K562 (cell line): ENCODE measurements at regions not wholly inside any gene's neighbourhood (a gene's known extent, or its start where the extent isn't known, plus 50 kb on each side); places are given as distances from the start of the nearest gene placed in this dataset.

Experiments used
- ATAC-seq: fragments of 200-7000 bp; cut with Tn5 transposase; 3 replicates; pipeline ENCODE4 v1.9.1; 2020; ENCODE audit warnings: moderate library complexity
- BruUV-seq: library from RNA; stranded (reverse); fragments of 400-500 nt; replicated peaks from 2 replicates; lab custom pipeline; 2021; lab: Mats Ljungman, UMichigan
- CTCF ChIA-PET: fragments of 300-600 bp; formaldehyde crosslinking; extraction: SDS; loops from one replicate; lab custom pipeline; 2021; ENCODE audit warnings: low intra/inter-chr PET ratio; lab: Yijun Ruan, JAX
- POLR2A ChIA-PET: fragments of 300-600, 350-650 bp; sonication (Branson Sonifier 250); formaldehyde crosslinking; extraction: SDS; loops from one replicate; lab custom pipeline; 2021; ENCODE audit warnings: antibody characterized with exemption, inconsistent platforms; lab: Yijun Ruan, JAX
- DNase-seq, 4 experiments: peaks; one replicate each; pipeline versions ENCODE4 v3.0.0 to v3.0.0-alpha.2; 2011 to 2018; ENCODE audit warnings: low spot score in 3 of 4, mixed read lengths in 3 of 4; ENCODE audit errors: extremely low read depth in 1 of 4
- FAIRE-seq: peaks from 2 replicates; lab custom pipeline; 2011; peaks lifted over from hg19 to GRCh38; lab: Jason Lieb, UNC
- H2AFZ ChIP-seq: 2 replicates; pipeline ENCODE4 v1.6.0; 2011; ENCODE audit warnings: low read depth, low read length, control low read depth, inconsistent platforms
- H3K27ac ChIP-seq: fragments of 200-600 bp; 3 replicates; pipeline ENCODE4 v1.8.0; 2011; ENCODE audit warnings: low read depth, mild to moderate bottlenecking, control low read depth, inconsistent platforms, low read length, moderate library complexity, mixed read lengths; ENCODE audit errors: extremely low read depth
- H3K27me3 ChIP-seq, 2 experiments: fragments of 300-600 bp in 1 of 2; 2 replicates in 1 of 2; 3 replicates in 1 of 2; pipeline versions ENCODE4 v1.6.0 to v1.8.0; 2011; ENCODE audit warnings: inconsistent platforms in 2 of 2, low read length in 2 of 2, mild to moderate bottlenecking in 1 of 2, mixed read lengths in 1 of 2, moderate library complexity in 1 of 2; ENCODE audit not compliant: control insufficient read depth in 2 of 2, insufficient read depth in 2 of 2
- H3K36me3 ChIP-seq: fragments of 300-600 bp; 3 replicates; pipeline ENCODE4 v1.8.0; 2011; ENCODE audit warnings: mild to moderate bottlenecking, low read length, inconsistent platforms; ENCODE audit not compliant: control insufficient read depth, insufficient read depth
- H3K4me1 ChIP-seq, 2 experiments: fragments of 200-600 bp in 1 of 2; replicated peaks in 1 of 2; 2 replicates in 1 of 2; 3 replicates in 1 of 2; pipeline versions ENCODE4 v1.5.1 to v1.8.0; 2011; ENCODE audit warnings: inconsistent platforms in 2 of 2, low read length in 2 of 2, mild to moderate bottlenecking in 1 of 2, mixed read lengths in 1 of 2, moderate library complexity in 1 of 2; ENCODE audit not compliant: control insufficient read depth in 2 of 2, insufficient read depth in 2 of 2
- H3K4me2 ChIP-seq: 2 replicates; pipeline ENCODE4 v1.6.1; 2011; ENCODE audit warnings: low read length, control low read depth, inconsistent platforms, mixed read lengths; ENCODE audit not compliant: insufficient read depth
- H3K4me3 ChIP-seq: fragments of 200-600 bp; sonication (generic), shearing (Covaris generic); 2 replicates; pipeline ENCODE4 v1.5.1; 2016; ENCODE audit warnings: control low read depth, inconsistent platforms
- H3K79me2 ChIP-seq: fragments of 200-600 bp; 3 replicates; pipeline ENCODE4 v1.8.0; 2011; ENCODE audit warnings: low read length, inconsistent platforms; ENCODE audit not compliant: control insufficient read depth, insufficient read depth
- H3K9ac ChIP-seq, 2 experiments: 2 replicates each; pipeline versions ENCODE4 v1.6.0 to v1.6.1; 2011; ENCODE audit warnings: low read depth in 2 of 2, low read length in 2 of 2, control low read depth in 1 of 2, inconsistent platforms in 1 of 2, mild to moderate bottlenecking in 1 of 2, mixed read lengths in 1 of 2; ENCODE audit not compliant: insufficient read depth in 1 of 2
- H3K9me1 ChIP-seq: one replicate; pipeline ENCODE4 v1.6.0; 2011; ENCODE audit warnings: inconsistent platforms, mild to moderate bottlenecking, low read length, moderate library complexity; ENCODE audit not compliant: control insufficient read depth, insufficient read depth
- H3K9me3 ChIP-seq: replicated peaks from 2 replicates; pipeline ENCODE4 v1.5.1; 2011; ENCODE audit warnings: low read depth, low read length, inconsistent platforms; ENCODE audit not compliant: control insufficient read depth, insufficient read depth
- H4K20me1 ChIP-seq: replicated peaks from 2 replicates; pipeline ENCODE4 v1.6.1; 2011; ENCODE audit warnings: low read length, inconsistent platforms, mixed read lengths; ENCODE audit not compliant: control insufficient read depth, insufficient read depth
- COPS2 ChIP-seq: fragments of 450-650 bp; conservative IDR thresholded peaks from 2 replicates; pipeline ENCODE4 v1.6.1; 2016; ENCODE audit warnings: mild to moderate bottlenecking, moderate library complexity
- HOMEZ ChIP-seq: fragments of 250-450 bp; sonication (Bioruptor Pico); IDR thresholded peaks from 2 replicates; pipeline ENCODE4 v1.4.0; 2020; ENCODE audit warnings: mild to moderate bottlenecking, moderate library complexity
- MNT ChIP-seq, 2 experiments: fragments of 450-650 bp; conservative IDR thresholded peaks; 2 replicates each; pipeline ENCODE4 v1.6.1; 2017; ENCODE audit warnings: mild to moderate bottlenecking in 2 of 2, moderate library complexity in 2 of 2
- MTA2 ChIP-seq: fragments of 450-650 bp; IDR thresholded peaks from 2 replicates; pipeline ENCODE4 v1.6.1; 2016; ENCODE audit warnings: low read depth
- NCOA4 ChIP-seq: fragments of 450-650 bp; IDR thresholded peaks from 2 replicates; pipeline ENCODE4 v1.6.1; 2018; ENCODE audit warnings: mild to moderate bottlenecking; ENCODE audit not compliant: partially characterized antibody
- NRF1 ChIP-seq, 2 experiments: fragments of 450-650 bp; IDR thresholded peaks in 1 of 2; conservative IDR thresholded peaks in 1 of 2; 2 replicates each; pipeline ENCODE4 v1.6.1; 2014; ENCODE audit warnings: mild to moderate bottlenecking in 2 of 2
- RAD21 ChIP-seq, 2 experiments: fragments of 250-450 bp in 1 of 2; fragments of 450-650 bp in 1 of 2; sonication (Bioruptor Pico) in 1 of 2; formaldehyde crosslinking in 1 of 2; IDR thresholded peaks in 1 of 2; conservative IDR thresholded peaks in 1 of 2; 2 replicates each; pipeline versions ENCODE4 v1.4.0 to v1.8.0; 2020 to 2022; ENCODE audit warnings: mild to moderate bottlenecking in 2 of 2, moderate library complexity in 1 of 2
- SMAD3 ChIP-seq: fragments of 450-650 bp; formaldehyde crosslinking; conservative IDR thresholded peaks from 2 replicates; pipeline ENCODE4 v1.4.0; 2020; ENCODE audit warnings: mild to moderate bottlenecking
- TAF15 ChIP-seq: fragments of 200-400 bp; formaldehyde crosslinking; IDR thresholded peaks from 2 replicates; pipeline ENCODE4 v1.6.1; 2017; ENCODE audit warnings: mild to moderate bottlenecking, low read depth, low read length, moderate library complexity
- ZNF140 ChIP-seq: fragments of 250-450 bp; sonication (Bioruptor Pico); IDR thresholded peaks from 2 replicates; pipeline ENCODE4 v1.8.0; 2021; ENCODE audit warnings: moderate library complexity, mild to moderate bottlenecking, inconsistent platforms
- ZNF395 ChIP-seq: fragments of 200-800 bp; sonication (Bioruptor generic); IDR thresholded peaks from 2 replicates; pipeline ENCODE4 v1.6.1; 2017; ENCODE audit warnings: missing genetic modification characterization, missing compliant biosample characterization
- WGBS: fragments of 100-300 bp; shearing (Covaris generic); methylation state at CpG from one replicate; pipeline ENCODE4 v1.1.6; 2016; ENCODE audit warnings: low coverage, mixed read lengths; ENCODE audit not compliant: insufficient coverage; ENCODE audit errors: missing lambda C conversion rate; 5-methylcytosine and 5-hydroxymethylcytosine counted together
- in situ Hi-C: fragments of 300-500 bp; cut with MboI; formaldehyde crosslinking; loops from 4 replicates; pipeline ENCODE4 v1.15.0; 2018; ENCODE audit warnings: inconsistent platforms, mixed read lengths
- intact Hi-C: fragments of 100-400 bp; cut with micrococcal nuclease; formaldehyde crosslinking; loops from 2 replicates; pipeline ENCODE4 v1.14.2; 2022
- TF ChIP-seq, protein P1 (sequence below): fragments of 450-650 bp; IDR thresholded peaks from 2 replicates; pipeline ENCODE4 v1.6.1; 2014; ENCODE audit warnings: low read depth, mild to moderate bottlenecking, moderate library complexity, borderline replicate concordance

- TF ChIP-seq RAD21 (CRISPR knock-in tag; conservative IDR thresholded peaks at IDR 0.05 in 1 of 2, IDR thresholded peaks at IDR 0.05 in 1 of 2) (no peak), HOMEZ (CRISPR knock-in tag) (no peak), ZNF140 (CRISPR knock-in tag) (no peak), MNT (conservative IDR thresholded peaks at IDR 0.05) (no peak), TAF15 (no peak), NCOA4 (no peak), MTA2 (no peak), NRF1 (conservative IDR thresholded peaks at IDR 0.05 in 1 of 2, IDR thresholded peaks at IDR 0.05 in 1 of 2) (no peak), ZNF395 (no peak), SMAD3 (CRISPR knock-in tag) (no peak), COPS2 (no peak)
- TF ChIP-seq, protein P1, sequence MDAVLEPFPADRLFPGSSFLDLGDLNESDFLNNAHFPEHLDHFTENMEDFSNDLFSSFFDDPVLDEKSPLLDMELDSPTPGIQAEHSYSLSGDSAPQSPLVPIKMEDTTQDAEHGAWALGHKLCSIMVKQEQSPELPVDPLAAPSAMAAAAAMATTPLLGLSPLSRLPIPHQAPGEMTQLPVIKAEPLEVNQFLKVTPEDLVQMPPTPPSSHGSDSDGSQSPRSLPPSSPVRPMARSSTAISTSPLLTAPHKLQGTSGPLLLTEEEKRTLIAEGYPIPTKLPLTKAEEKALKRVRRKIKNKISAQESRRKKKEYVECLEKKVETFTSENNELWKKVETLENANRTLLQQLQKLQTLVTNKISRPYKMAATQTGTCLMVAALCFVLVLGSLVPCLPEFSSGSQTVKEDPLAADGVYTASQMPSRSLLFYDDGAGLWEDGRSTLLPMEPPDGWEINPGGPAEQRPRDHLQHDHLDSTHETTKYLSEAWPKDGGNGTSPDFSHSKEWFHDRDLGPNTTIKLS, result no peak
- ChIA-PET CTCF (no interaction called here), POLR2A (no interaction called here)
- DNase-seq (no peak), ATAC-seq (no peak), FAIRE-seq (no peak)
- H2AFZ ChIP-seq, result no peak overlapping the region
- H3K9me3 ChIP-seq, result no peaks in the 10 kb centered on the region
- 0% methylated on average over 1 of the region's 1 CpG for WGBS
- H3K9ac ChIP-seq, result no peak overlapping the region
- H3K4me3 ChIP-seq, result no peak overlapping the region
- H3K79me2 ChIP-seq, result no peaks in the 10 kb centered on the region
- no peaks in the 10 kb centered on the region for H4K20me1 ChIP-seq
- H3K27ac ChIP-seq, result no peak overlapping the region
- no peaks in the 10 kb centered on the region for H3K9me1 ChIP-seq
- intact Hi-C loops (no loop called here), in situ Hi-C loops (no loop called here)
- no TSS peak for BruUV-seq
- no peaks in the 10 kb centered on the region for H3K27me3 ChIP-seq
- no peaks in the 10 kb centered on the region for H3K4me1 ChIP-seq
- no peaks in the 10 kb centered on the region for H3K36me3 ChIP-seq
- no peak overlapping the region for H3K4me2 ChIP-seq
These were observed 241.6 kb upstream of the CACNA2D1 start for GRCh38 chr7:82685214-82685613.
